ENCODE measurements at regions not wholly inside any gene's neighbourhood (a gene's known extent, or its start where the extent isn't known, plus 50 kb on each side); places are given as distances from the start of the nearest gene placed in this dataset.

- TF ChIP-seq CTCF (IDR thresholded peaks at IDR 0.05; ENCODE audit: low read length) = no peak
- no peak for TF ChIP-seq EZH2phosphoT487 (IDR thresholded peaks at IDR 0.05; ENCODE audit: low read length)
Measured at GRCh38 chr9:38134611-38135237, 65.7 kb upstream of the SHB start.

All from MM.1S (cell line).